Activated T-cell treated with anti-CD3 and anti-CD28 coated beads, Interleukin-2, amount 50 U/mL, for 4 hours (primary cell): ENCODE measurements at regions not wholly inside any gene's neighbourhood (a gene's known extent, or its start where the extent isn't known, plus 50 kb on each side); places are given as distances from the start of the nearest gene placed in this dataset.
A peak's percentile ranks its signal among the peaks of the same experiment; 100 is the strongest.

Source experiments
- ATAC-seq, 2 donors: fragments of 200-7000 bp; cut with Tn5 transposase; one replicate each; pipeline ENCODE4 v1.10.0; 2021
- DNase-seq: peaks from one replicate; pipeline ENCODE4 v3.0.0-alpha.2; 2020
- H3K27me3 Mint-ChIP-seq: one replicate; pipeline ENCODE4 v1.8.0; 2021; ENCODE audit warnings: low read depth, mixed read lengths
- H3K36me3 Mint-ChIP-seq: one replicate; pipeline ENCODE4 v1.8.0; 2022; ENCODE audit warnings: mixed read lengths; ENCODE audit not compliant: insufficient read depth
- H3K4me1 Mint-ChIP-seq: one replicate; pipeline ENCODE4 v1.8.0; 2021; ENCODE audit warnings: low read depth, mixed read lengths
- H3K4me3 Mint-ChIP-seq: one replicate; pipeline ENCODE4 v1.8.0; 2021; ENCODE audit warnings: mild to moderate bottlenecking, moderate library complexity, mixed read lengths
- H3K9me3 Mint-ChIP-seq: one replicate; pipeline ENCODE4 v1.8.0; 2021; ENCODE audit warnings: mixed read lengths

DNA sequence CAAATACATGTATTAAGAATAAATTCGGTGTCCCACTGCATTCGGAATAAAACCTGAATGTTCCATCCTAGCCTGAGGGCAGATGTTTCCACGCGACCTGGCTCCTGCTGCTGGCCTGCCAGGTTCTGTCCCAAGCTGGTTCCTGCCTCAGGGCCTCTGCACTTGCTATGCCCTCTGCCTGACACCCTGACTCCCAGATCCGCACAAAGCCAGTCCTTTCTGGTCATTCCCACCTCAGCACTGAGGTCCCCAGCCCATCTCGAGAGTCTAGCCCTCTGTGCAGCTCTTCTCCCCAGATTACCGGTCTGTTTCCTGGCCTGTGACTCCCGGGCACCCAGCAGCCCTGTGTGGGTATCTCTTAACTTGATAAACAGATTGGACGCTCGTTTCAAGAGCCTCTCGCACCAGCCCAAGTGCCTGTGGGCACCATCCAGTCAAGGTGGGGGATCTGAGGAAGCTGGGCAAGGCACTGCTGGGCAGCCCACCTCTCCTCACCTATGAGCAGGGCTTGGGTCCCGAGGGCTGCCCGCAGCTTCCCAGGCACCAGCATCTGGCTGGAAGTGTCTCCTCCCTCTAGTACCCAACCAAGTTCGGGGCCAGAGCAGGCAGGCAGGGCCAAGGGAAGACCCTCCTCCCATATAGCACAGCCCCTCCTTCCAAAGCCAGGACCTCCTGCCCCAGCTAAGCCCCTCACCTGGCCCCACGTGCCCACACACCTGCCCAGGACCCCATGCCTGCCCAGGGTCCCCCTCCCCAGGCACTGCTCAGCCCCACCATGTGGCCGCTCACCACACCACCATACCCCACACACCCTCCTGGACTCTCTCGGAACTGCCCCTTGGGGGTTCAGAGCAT lies 132.2 kb downstream of the NCOR2 start:
- peaks cover 10% of the 10 kb centered on the region for H3K36me3 Mint-ChIP-seq
- H3K9me3 Mint-ChIP-seq: no peaks in the 10 kb centered on the region
- H3K4me1 Mint-ChIP-seq: no peaks in the 10 kb centered on the region
- DNase-seq: no peak
- peak in 1 of 2 donors; percentile 9 for ATAC-seq
- no peak overlapping the region for H3K4me3 Mint-ChIP-seq
- no peaks in the 10 kb centered on the region for H3K27me3 Mint-ChIP-seq

DNA sequence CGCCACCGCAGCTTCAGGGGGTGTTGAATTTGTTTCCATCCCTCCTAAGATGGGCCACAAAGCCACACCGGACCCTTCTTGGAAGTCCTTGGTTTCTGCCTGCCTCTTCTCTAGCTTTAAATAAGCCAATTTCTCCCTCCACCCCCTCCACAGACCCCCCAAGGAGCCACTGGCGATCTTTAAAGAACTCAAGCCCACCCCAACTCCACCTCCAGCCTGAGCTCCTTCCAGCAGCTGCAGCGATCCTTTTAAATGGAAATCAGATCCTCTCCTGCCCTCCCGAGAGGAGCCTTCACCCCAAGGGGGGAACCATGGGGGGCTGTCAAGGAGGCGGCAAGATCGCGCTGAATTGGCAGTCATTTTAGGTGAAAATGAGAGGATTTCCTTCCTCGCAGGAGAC lies 133.1 kb downstream of the NCOR2 start:
- no peaks in the 10 kb centered on the region for H3K4me1 Mint-ChIP-seq
- H3K27me3 Mint-ChIP-seq: no peaks in the 10 kb centered on the region
- ATAC-seq (no peak), DNase-seq (no peak)
- no peaks in the 10 kb centered on the region for H3K9me3 Mint-ChIP-seq
- H3K4me3 Mint-ChIP-seq: no peak overlapping the region
- H3K36me3 Mint-ChIP-seq: peaks cover 10% of the 10 kb centered on the region

DNA sequence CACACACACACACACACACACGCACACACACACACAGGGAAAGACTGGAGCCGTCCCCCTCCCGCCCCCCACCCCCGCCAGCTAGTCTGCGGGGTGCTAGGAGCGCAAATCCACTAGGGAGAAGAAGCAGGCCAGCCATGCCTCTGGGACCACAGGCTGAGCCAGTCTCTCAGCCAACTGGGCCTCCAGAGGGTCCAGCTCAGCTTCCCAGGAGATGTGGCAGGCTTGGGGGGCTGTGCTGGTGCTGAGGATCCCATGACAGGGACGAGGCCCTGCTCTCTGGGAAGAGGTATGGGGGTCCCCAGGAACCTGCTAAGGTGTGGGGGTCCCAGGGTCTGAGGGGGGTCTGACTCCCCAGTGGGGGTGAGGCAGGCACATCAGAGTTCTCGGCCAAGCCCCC lies 133.5 kb downstream of the NCOR2 start:
- no peak overlapping the region for H3K4me3 Mint-ChIP-seq
- H3K4me1 Mint-ChIP-seq: no peaks in the 10 kb centered on the region
- peaks cover 10% of the 10 kb centered on the region for H3K36me3 Mint-ChIP-seq
- no peaks in the 10 kb centered on the region for H3K27me3 Mint-ChIP-seq
- DNase-seq: no peak
- H3K9me3 Mint-ChIP-seq: no peaks in the 10 kb centered on the region
- no peak for ATAC-seq

DNA sequence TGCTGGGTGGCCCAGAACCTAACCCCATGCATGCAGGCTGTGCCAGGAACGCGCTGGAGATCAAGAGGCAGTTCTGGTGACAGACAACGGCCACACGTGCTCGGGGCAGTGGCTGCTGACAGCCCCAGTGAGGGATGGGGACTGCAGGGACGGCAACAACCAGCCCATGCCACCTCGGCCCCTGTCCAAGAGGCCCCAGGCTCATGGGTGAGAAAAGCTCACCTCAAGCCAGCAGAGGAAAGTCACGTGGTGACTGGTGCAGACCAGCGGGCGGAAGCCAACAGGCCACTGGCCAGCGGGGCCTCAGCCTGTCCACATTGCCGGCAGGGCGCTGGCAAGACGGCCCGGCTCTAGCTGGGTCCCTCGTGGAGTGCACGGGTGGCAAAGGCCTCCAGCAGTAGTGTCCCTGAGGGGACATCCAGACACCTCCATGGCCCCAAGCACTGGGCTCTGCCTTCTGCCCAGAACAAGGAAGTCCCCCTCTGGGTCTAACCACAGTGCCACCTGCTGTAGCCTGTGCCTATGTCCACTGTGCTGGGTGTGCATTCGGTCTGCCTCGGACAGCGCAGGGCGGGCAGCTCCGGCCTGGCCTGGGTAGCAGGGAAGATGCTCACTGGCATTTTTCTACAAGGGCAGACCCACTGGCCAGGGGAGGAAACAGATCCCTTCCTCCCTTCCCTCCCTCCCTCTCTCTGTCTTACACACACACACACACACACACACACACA lies 134.1 kb downstream of the NCOR2 start:
- no peaks in the 10 kb centered on the region for H3K9me3 Mint-ChIP-seq
- DNase-seq: no peak
- peaks cover 10% of the 10 kb centered on the region for H3K36me3 Mint-ChIP-seq
- peaks cover 3% of the 10 kb centered on the region for H3K4me1 Mint-ChIP-seq
- H3K4me3 Mint-ChIP-seq: no peak overlapping the region
- H3K27me3 Mint-ChIP-seq: no peaks in the 10 kb centered on the region
- ATAC-seq: no peak

DNA sequence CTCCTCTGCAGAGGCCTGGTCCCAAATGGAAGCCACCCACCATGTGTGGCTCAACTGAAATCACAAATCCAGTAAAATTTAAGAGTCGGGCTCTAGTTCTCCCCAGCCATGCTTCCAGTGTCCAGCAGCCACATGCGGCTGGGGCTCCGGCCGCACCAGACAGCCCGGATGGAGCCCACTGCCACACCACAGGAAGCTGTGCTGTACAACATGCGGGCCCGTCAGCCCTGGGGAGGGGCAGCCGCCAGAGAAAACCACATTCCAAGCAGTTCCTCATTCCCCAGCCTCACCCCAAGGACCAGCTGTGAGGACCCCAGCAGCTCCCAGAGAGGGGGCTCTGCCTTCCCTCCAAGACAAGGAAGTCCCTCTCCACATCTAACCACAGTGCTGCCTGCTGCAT lies 135.0 kb downstream of the NCOR2 start:
- Mint-ChIP-seq H3K36me3 (peaks cover 10% of the 10 kb centered on the region), H3K4me1 (peaks cover 3% of the 10 kb centered on the region), H3K4me3 (no peak overlapping the region), H3K9me3 (no peaks in the 10 kb centered on the region), H3K27me3 (no peaks in the 10 kb centered on the region)
- DNase-seq (no peak), ATAC-seq (no peak)

DNA sequence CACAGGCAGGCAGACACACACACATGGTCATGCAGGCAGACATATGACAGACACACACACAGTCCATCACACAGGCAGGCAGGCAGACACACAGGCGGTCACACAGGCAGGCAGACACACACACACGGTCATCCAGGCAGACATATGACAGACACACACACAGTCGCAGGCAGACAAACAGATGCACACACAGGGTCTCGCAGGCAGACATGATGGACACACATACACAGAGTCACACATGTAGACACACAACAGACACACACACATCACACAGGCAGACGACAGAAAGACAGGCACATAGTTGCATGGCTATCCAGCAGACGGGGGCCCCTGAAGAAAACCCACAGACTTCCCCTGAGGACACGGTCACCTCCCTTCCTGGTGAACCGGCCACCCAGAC lies 135.4 kb downstream of the NCOR2 start:
- Mint-ChIP-seq H3K4me3 (no peak overlapping the region), H3K36me3 (peaks cover 10% of the 10 kb centered on the region), H3K4me1 (peaks cover 3% of the 10 kb centered on the region), H3K27me3 (no peaks in the 10 kb centered on the region), H3K9me3 (no peaks in the 10 kb centered on the region)
- ATAC-seq: no peak
- no peak for DNase-seq

DNA sequence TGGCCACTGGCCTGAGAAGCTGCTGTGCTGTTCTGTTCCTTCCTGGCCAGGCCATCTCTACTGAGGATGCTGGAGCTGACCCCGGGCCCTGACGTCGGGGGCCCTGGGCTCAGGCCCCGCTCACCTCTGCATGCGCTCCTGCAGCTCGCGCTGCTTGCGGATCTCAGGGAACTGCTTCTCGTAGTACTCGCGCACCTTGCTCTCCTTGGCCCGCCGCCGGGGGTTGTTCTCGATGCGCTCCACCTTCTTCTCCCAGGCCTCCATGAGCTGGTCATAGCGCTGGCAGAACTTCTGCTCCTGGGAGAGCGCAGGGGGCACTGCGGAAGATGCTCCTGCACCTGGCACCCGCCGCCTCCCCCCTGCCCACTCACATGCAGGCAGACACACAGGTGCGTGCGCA lies 135.6 kb downstream of the RFLNA start:
- Mint-ChIP-seq H3K36me3 (peaks cover 16% of the 10 kb centered on the region), H3K4me1 (peaks cover 3% of the 10 kb centered on the region), H3K4me3 (no peak overlapping the region), H3K9me3 (no peaks in the 10 kb centered on the region), H3K27me3 (no peaks in the 10 kb centered on the region)
- no peak for DNase-seq
- ATAC-seq: no peak

DNA sequence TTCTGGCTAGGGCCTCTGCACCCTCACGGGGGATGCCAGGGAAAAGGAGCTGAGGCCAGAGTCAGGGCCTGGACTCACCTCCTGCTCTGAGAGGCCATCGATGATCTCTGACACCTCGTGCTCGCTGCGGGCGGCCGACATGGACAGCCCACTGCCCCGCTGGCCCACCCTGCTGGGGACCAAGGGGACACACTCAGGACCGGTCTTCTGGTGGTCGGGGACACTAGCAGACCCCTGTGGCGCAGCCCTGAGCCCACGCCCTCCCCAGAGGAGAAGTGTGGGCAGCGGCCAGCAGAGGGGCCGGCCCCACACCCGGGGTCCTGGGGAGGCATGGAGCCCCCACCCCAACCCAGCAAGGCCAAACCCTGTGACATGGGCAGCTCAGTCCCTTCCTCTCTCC lies 134.6 kb downstream of the RFLNA start:
- peaks cover 22% of the 10 kb centered on the region for H3K36me3 Mint-ChIP-seq
- ATAC-seq (no peak), DNase-seq (no peak)
- no peak overlapping the region for H3K4me3 Mint-ChIP-seq
- H3K9me3 Mint-ChIP-seq: no peaks in the 10 kb centered on the region
- peaks cover 3% of the 10 kb centered on the region for H3K4me1 Mint-ChIP-seq
- H3K27me3 Mint-ChIP-seq: no peaks in the 10 kb centered on the region

DNA sequence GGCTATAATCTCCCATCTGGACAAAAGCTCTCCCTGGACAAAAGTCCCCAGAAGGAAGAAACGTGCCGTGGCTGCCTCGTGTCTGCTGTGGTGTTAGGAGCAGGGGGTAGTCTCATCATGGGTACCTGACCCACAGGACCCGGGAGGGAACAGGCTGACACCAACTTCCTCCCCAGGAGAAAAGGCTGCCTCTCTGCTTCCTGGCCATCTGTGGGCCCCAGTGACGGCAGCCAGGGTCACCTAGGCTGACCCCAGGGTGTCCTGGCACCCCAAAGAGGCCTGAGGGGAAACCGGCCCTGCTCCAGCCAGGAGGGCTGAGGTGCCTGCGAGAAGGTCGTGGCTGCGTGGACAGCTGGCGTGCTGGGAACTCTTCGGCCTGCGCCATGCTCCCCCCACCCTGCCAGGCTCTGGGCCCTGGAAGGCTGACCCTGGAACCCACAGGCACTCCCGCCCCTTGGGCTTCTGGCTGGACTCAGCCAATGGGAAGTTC lies 133.9 kb downstream of the RFLNA start:
- H3K4me1 Mint-ChIP-seq: peaks cover 3% of the 10 kb centered on the region

DNA sequence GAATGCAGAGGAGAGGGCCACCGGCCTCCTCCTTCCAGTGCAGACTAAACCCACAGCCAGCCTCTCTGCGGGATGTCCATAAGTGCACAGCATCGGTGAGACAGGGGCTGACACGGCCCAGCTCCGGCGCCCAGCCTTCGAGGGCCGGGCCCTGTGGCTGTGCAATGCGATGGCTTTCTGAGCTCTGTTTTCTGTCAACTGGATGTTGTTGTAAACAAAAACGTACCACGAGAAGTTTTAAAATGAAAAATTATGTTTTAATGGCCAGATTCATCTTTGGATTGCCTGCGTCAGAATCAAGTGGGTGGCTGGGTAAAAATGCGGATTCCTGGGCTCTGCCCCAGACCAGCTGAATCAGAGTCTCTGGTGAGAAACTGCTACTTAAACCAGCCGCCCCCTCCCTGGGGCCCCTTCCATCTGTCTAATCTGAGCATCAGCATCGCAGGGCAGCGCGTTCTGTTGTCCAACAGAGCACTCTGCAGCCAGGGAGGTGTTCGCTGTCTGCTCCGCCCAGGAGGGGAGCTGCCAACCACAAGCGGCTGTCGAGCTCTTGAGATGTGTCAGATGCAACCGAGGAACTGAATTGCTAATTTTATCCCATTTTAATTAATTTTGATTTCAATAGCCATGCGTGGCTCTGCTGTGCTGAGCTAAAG lies 133.4 kb downstream of the RFLNA start:
- H3K36me3 Mint-ChIP-seq: peaks cover 32% of the 10 kb centered on the region
- peaks cover 3% of the 10 kb centered on the region for H3K4me1 Mint-ChIP-seq
- DNase-seq (no peak), ATAC-seq (no peak)
- no peaks in the 10 kb centered on the region for H3K9me3 Mint-ChIP-seq
- no peak overlapping the region for H3K4me3 Mint-ChIP-seq
- no peaks in the 10 kb centered on the region for H3K27me3 Mint-ChIP-seq

More for the DNA sequence above, 133.9 kb downstream of the RFLNA start:
- no peak for ATAC-seq
- Mint-ChIP-seq H3K36me3 (peaks cover 29% of the 10 kb centered on the region), H3K4me3 (no peak overlapping the region), H3K9me3 (no peaks in the 10 kb centered on the region), H3K27me3 (no peaks in the 10 kb centered on the region)
- no peak for DNase-seq

DNA sequence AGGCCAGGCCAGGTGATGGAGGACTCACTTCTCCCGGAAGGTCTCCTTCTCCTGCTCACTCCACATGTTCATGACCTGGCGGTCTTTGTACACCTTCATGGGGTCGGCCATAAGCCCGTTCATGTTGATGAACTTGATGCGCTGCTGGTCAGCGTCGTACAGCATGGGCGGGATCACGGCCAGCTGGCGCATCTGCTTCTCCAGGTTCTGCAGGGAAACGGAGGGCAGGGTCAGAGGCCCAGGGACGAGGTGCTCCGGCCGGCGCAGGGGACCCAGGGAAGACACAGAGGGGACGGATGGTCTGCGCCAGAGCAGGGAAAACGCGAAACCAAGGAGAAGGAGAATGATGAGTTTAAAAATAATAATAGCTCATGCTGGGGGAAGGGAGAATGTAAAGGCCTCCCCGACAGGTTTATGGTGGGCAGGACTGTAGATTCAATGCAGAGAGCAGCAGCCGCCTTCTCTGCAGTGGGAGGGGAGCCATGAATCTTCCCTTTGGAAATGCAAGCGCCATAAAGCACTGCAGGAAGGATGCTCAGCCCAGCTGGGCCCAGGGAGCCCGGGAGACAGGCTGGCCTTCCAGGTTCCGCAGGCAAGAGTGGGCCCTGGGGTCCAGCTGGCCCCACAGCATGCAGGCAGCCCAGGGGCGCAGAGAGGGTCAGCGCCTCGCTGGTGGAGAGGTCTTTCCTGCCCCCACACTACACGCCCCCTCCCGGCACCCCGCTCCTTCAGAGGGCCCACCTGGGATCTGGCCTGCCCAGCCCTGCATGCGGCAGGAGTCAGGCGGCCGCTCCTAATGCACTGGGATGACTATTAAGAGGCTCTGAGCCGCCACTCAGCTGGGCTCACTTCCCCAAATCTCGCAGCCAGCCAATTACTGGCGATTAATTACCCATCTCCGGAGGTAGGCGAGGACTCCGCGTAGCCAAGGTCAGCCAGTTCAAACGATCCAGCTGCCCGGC lies 132.0 kb downstream of the RFLNA start:
- ATAC-seq (no peak), DNase-seq (no peak)
- Mint-ChIP-seq H3K4me3 (no peak overlapping the region), H3K27me3 (no peaks in the 10 kb centered on the region), H3K9me3 (no peaks in the 10 kb centered on the region), H3K4me1 (peaks cover 3% of the 10 kb centered on the region), H3K36me3 (peaks cover 31% of the 10 kb centered on the region)

DNA sequence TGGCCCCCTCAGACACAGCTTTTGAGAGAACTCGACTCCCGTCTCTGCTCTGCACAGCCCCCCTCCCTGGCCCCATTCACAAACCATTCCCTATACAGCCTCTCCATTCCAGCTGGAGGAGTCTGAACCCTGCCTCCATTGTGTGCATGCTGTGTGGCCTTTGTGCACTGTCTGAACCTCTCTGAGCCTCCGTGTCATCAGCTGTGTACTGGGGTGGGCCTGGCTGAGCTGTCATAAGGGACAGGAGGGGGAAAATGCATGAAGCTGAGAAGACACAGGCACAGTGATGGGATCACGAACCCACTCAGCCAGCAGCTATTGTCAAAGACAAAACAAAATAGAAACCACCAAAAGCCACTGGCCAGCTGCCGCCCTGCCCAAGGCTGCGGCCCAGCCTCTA lies 130.8 kb downstream of the RFLNA start:
- Mint-ChIP-seq H3K4me3 (no peak overlapping the region), H3K36me3 (peaks cover 26% of the 10 kb centered on the region), H3K9me3 (no peaks in the 10 kb centered on the region), H3K4me1 (peaks cover 3% of the 10 kb centered on the region), H3K27me3 (no peaks in the 10 kb centered on the region)
- no peak for ATAC-seq
- DNase-seq: no peak

DNA sequence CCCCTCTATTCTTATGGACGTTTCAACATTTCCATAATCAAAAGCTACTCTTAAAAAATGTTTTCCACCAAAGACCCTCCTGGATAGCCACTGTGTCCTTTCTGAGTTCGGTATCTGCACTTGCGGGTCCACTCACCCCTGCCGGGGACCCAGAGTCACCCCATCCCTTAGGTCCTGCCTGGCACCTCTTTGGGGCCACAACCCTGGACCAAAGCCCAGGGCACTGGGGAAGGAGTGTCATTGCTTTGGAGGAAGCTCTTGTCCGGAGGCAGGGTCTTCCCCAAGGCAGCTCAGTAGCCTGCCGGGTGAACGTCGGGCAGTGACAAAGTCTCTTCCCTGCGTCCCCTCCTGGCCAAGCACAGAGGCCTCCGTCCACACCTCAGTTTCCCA lies 129.6 kb downstream of the RFLNA start:
- ATAC-seq: no peak
- H3K36me3 Mint-ChIP-seq: peaks cover 34% of the 10 kb centered on the region
- DNase-seq: no peak
- H3K4me1 Mint-ChIP-seq: peaks cover 3% of the 10 kb centered on the region
- H3K27me3 Mint-ChIP-seq: no peaks in the 10 kb centered on the region
- no peaks in the 10 kb centered on the region for H3K9me3 Mint-ChIP-seq
- H3K4me3 Mint-ChIP-seq: no peak overlapping the region
